ENCODE measurements at regions not wholly inside any gene's neighbourhood (a gene's known extent, or its start where the extent isn't known, plus 50 kb on each side); places are given as distances from the start of the nearest gene placed in this dataset.

- peaks cover 3% of the 10 kb centered on the region; the same call in 2 of the 3 replicates for H3K36me3 Mint-ChIP-seq (ENCODE audit: low read depth)
- H3K9me2 ChIP-seq (ENCODE audit: insufficient read depth) = no peaks in the 10 kb centered on the region
- H2AFZ ChIP-seq = peak overlapping the region; percentile 28; the same call in 1 of the 2 replicates
- no peaks in the 10 kb centered on the region for H3F3A ChIP-seq (replicated peaks; ENCODE audit: low read depth)
- H3K4me1 ChIP-seq (ENCODE audit: insufficient read depth) = no peaks in the 10 kb centered on the region
- H3K4me1 Mint-ChIP-seq = no peaks in the 10 kb centered on the region
- H3K27ac ChIP-seq (ENCODE audit: low read depth) = no peak overlapping the region
- no peak overlapping the region for H3K4me3 Mint-ChIP-seq
- H3K27me3 Mint-ChIP-seq (ENCODE audit: insufficient read depth, low read depth, poor library complexity) = no peaks in the 10 kb centered on the region
- no peak overlapping the region for H3K27ac Mint-ChIP-seq
- no peak for ATAC-seq
- H3K27me3 ChIP-seq (ENCODE audit: insufficient read depth) = no peaks in the 10 kb centered on the region
- H3K9me3 Mint-ChIP-seq = no peaks in the 10 kb centered on the region
- no peak for TF ChIP-seq ZNF114 (CRISPR knock-in tag; IDR thresholded peaks at IDR 0.05)
- TF ChIP-seq, protein P1, sequence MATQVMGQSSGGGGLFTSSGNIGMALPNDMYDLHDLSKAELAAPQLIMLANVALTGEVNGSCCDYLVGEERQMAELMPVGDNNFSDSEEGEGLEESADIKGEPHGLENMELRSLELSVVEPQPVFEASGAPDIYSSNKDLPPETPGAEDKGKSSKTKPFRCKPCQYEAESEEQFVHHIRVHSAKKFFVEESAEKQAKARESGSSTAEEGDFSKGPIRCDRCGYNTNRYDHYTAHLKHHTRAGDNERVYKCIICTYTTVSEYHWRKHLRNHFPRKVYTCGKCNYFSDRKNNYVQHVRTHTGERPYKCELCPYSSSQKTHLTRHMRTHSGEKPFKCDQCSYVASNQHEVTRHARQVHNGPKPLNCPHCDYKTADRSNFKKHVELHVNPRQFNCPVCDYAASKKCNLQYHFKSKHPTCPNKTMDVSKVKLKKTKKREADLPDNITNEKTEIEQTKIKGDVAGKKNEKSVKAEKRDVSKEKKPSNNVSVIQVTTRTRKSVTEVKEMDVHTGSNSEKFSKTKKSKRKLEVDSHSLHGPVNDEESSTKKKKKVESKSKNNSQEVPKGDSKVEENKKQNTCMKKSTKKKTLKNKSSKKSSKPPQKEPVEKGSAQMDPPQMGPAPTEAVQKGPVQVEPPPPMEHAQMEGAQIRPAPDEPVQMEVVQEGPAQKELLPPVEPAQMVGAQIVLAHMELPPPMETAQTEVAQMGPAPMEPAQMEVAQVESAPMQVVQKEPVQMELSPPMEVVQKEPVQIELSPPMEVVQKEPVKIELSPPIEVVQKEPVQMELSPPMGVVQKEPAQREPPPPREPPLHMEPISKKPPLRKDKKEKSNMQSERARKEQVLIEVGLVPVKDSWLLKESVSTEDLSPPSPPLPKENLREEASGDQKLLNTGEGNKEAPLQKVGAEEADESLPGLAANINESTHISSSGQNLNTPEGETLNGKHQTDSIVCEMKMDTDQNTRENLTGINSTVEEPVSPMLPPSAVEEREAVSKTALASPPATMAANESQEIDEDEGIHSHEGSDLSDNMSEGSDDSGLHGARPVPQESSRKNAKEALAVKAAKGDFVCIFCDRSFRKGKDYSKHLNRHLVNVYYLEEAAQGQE (IDR thresholded peaks at IDR 0.05; ENCODE audit: unreplicated experiment) = no peak
- no peak for TF ChIP-seq EZH2 (IDR thresholded peaks at IDR 0.05; ENCODE audit: low read depth, unreplicated experiment)
- TF ChIP-seq STAT1 (IDR thresholded peaks at IDR 0.05; ENCODE audit: unreplicated experiment) = no peak
- TF ChIP-seq ZNF331 (CRISPR knock-in tag; IDR thresholded peaks at IDR 0.05; ENCODE audit: low read depth) = no peak
- TF ChIP-seq, protein P2, sequence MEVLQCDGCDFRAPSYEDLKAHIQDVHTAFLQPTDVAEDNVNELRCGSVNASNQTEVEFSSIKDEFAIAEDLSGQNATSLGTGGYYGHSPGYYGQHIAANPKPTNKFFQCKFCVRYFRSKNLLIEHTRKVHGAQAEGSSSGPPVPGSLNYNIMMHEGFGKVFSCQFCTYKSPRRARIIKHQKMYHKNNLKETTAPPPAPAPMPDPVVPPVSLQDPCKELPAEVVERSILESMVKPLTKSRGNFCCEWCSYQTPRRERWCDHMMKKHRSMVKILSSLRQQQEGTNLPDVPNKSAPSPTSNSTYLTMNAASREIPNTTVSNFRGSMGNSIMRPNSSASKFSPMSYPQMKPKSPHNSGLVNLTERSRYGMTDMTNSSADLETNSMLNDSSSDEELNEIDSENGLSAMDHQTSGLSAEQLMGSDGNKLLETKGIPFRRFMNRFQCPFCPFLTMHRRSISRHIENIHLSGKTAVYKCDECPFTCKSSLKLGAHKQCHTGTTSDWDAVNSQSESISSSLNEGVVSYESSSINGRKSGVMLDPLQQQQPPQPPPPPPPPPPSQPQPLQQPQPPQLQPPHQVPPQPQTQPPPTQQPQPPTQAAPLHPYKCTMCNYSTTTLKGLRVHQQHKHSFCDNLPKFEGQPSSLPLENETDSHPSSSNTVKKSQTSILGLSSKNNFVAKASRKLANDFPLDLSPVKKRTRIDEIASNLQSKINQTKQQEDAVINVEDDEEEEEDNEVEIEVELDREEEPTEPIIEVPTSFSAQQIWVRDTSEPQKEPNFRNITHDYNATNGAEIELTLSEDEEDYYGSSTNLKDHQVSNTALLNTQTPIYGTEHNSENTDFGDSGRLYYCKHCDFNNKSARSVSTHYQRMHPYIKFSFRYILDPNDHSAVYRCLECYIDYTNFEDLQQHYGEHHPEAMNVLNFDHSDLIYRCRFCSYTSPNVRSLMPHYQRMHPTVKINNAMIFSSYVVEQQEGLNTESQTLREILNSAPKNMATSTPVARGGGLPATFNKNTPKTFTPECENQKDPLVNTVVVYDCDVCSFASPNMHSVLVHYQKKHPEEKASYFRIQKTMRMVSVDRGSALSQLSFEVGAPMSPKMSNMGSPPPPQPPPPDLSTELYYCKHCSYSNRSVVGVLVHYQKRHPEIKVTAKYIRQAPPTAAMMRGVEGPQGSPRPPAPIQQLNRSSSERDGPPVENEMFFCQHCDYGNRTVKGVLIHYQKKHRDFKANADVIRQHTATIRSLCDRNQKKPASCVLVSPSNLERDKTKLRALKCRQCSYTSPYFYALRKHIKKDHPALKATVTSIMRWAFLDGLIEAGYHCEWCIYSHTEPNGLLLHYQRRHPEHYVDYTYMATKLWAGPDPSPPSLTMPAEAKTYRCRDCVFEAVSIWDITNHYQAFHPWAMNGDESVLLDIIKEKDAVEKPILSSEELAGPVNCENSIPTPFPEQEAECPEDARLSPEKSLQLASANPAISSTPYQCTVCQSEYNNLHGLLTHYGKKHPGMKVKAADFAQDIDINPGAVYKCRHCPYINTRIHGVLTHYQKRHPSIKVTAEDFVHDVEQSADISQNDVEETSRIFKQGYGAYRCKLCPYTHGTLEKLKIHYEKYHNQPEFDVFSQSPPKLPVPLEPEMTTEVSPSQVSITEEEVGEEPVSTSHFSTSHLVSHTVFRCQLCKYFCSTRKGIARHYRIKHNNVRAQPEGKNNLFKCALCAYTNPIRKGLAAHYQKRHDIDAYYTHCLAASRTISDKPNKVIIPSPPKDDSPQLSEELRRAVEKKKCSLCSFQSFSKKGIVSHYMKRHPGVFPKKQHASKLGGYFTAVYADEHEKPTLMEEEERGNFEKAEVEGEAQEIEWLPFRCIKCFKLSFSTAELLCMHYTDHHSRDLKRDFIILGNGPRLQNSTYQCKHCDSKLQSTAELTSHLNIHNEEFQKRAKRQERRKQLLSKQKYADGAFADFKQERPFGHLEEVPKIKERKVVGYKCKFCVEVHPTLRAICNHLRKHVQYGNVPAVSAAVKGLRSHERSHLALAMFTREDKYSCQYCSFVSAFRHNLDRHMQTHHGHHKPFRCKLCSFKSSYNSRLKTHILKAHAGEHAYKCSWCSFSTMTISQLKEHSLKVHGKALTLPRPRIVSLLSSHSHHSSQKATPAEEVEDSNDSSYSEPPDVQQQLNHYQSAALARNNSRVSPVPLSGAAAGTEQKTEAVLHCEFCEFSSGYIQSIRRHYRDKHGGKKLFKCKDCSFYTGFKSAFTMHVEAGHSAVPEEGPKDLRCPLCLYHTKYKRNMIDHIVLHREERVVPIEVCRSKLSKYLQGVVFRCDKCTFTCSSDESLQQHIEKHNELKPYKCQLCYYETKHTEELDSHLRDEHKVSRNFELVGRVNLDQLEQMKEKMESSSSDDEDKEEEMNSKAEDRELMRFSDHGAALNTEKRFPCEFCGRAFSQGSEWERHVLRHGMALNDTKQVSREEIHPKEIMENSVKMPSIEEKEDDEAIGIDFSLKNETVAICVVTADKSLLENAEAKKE (CRISPR knock-in tag; IDR thresholded peaks at IDR 0.05) = no peak
- TF ChIP-seq, protein P3, sequence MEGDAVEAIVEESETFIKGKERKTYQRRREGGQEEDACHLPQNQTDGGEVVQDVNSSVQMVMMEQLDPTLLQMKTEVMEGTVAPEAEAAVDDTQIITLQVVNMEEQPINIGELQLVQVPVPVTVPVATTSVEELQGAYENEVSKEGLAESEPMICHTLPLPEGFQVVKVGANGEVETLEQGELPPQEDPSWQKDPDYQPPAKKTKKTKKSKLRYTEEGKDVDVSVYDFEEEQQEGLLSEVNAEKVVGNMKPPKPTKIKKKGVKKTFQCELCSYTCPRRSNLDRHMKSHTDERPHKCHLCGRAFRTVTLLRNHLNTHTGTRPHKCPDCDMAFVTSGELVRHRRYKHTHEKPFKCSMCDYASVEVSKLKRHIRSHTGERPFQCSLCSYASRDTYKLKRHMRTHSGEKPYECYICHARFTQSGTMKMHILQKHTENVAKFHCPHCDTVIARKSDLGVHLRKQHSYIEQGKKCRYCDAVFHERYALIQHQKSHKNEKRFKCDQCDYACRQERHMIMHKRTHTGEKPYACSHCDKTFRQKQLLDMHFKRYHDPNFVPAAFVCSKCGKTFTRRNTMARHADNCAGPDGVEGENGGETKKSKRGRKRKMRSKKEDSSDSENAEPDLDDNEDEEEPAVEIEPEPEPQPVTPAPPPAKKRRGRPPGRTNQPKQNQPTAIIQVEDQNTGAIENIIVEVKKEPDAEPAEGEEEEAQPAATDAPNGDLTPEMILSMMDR (conservative IDR thresholded peaks at IDR 0.05; ENCODE audit: low read depth in 2 of 2) = no peak
- TF ChIP-seq EZH2phosphoT487 (IDR thresholded peaks at IDR 0.05; ENCODE audit: unreplicated experiment) = no peak
- TF ChIP-seq POLR2AphosphoS5 (IDR thresholded peaks at IDR 0.05; ENCODE audit: low read depth) = no peak
- no peak for TF ChIP-seq ETS1 (IDR thresholded peaks at IDR 0.05)
- TF ChIP-seq NANOG (IDR thresholded peaks at IDR 0.05; ENCODE audit: borderline replicate concordance) = no peak
- no peak for TF ChIP-seq CREB1 (CRISPR knock-in tag; IDR thresholded peaks at IDR 0.05; ENCODE audit: low read depth)
- TF ChIP-seq JUNB (IDR thresholded peaks at IDR 0.05; ENCODE audit: unreplicated experiment) = no peak
- H3K36me3 ChIP-seq (ENCODE audit: insufficient read depth) = no peaks in the 10 kb centered on the region
- no peak overlapping the region for H3K4me2 ChIP-seq
- no peaks in the 10 kb centered on the region for H4K20me1 ChIP-seq (replicated peaks; ENCODE audit: insufficient read depth)
- no peak for DNase-seq (ENCODE audit: low spot score)
- no peaks in the 10 kb centered on the region for H3K79me2 ChIP-seq (replicated peaks; ENCODE audit: insufficient read depth)
- no peak overlapping the region for H3K4me3 ChIP-seq
Measured at GRCh38 chr2:126208266-126208665, 447.7 kb upstream of the GYPC start.
